GM12864 (cell line): ENCODE measurements at regions not wholly inside any gene's neighbourhood (a gene's known extent, or its start where the extent isn't known, plus 50 kb on each side); places are given as distances from the start of the nearest gene placed in this dataset.

Experiments used
- DNase-seq: peaks from one replicate; pipeline ENCODE4 v3.0.0-alpha.2; 2011; ENCODE audit warnings: low read depth
- H3K4me3 ChIP-seq: 2 replicates; pipeline ENCODE4 v1.5.1; 2011; ENCODE audit warnings: mild to moderate bottlenecking, low read depth, low read length, control low read depth
- CTCF ChIP-seq: IDR thresholded peaks from 2 replicates; pipeline ENCODE4 v1.5.1; 2011; ENCODE audit warnings: low read depth, mild to moderate bottlenecking, moderate library complexity, low read length, control low read depth, inconsistent platforms; ENCODE audit errors: missing control alignments

- no peak overlapping the region for H3K4me3 ChIP-seq
- no peak for TF ChIP-seq CTCF
- DNase-seq, result no peak
Measured at GRCh38 chr16:50497592-50497991, 50.6 kb upstream of the NKD1 start.

GRCh38 chr16:50496990-50497389 lies 51.2 kb upstream of the NKD1 start:
- no peak for DNase-seq
- no peak for TF ChIP-seq CTCF
- H3K4me3 ChIP-seq, result no peak overlapping the region

DNA sequence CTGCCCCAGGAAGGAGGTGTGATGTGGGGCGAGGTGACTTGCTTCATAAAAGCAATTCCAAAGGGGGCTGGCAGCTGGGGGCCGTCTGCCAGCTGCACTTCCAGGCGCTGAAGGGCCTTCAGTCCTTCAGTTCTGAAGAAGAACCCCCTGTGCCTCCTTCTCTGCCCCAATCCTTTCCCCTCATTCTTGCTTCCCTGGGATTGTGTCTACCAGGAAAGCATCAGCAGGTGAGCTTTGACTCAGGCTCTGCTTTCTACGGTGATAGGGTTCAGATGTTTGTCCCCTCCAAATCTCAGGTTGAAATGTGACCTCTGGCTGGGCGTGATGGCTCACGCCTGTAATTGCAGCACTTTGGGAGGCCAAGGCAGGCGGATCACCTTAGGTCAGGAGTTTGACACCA lies 52.5 kb upstream of the NKD1 start:
- no peak overlapping the region for H3K4me3 ChIP-seq
- no peak for TF ChIP-seq CTCF
- no peak for DNase-seq

DNA sequence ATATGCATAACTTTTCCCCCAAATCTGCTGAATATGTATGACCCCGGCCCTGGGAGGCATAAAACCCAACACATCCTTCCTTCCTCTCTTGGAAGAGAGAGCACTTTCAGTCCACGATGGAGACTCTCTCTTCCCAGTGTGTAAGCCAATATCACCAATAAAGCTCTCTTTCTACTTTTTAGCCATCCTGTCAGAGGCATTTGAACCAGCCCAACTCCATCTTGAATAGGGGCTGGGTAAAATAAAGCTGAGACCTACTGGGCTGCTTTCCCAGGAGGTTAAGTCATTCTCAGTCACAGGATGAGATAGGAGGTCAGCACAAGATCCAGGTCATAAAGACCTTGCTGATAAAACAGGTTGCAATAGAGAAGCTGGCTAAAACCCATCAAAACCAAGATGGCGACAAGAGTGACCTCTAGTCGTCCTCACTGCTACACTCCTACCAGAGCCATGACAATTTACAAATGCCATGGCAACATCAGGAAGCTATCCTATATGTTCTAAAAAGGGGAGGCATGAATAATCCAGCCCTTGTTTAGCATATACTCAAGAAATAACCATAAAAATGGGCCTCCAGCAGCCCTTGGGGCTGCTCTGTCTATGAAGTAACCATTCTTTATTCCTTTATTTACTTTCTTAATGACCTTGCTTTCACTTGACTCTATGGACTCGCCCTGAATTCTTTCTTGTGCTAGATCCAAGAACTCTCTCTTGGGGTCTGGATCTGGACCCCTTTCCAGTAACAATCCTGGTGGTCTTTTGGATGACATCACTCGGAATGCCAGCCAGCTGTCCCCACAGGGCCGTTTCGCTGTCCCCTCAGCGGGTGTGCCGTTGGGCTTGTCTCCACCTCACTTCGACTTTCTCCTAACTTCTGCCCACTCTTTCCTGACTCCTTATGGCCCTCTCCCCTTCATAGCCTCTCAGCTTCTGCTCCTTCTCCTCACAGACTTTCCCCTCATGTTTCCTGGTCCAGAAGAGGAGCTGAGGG lies 53.4 kb upstream of the NKD1 start:
- DNase-seq, result no peak
- no peak overlapping the region for H3K4me3 ChIP-seq
- TF ChIP-seq CTCF, result no peak

DNA sequence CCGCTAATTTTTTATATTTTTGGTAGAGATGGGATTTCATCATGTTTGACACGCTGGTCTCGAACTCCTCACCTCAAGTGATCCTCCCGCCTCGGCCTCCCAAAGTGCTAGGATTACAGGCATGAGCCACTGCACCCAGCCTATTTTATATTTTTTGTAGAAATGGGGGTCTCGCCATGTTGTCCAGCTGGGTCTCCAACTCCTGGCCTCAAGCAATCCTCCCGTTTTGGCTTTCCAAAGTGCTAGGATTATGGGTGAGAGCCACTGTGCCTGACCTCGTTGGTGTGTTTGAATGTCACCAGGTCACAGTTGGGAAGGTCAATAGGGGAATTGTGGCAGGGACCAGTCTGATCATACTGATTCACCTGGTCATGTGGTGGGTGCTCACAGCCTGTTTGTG lies 56.7 kb upstream of the NKD1 start:
- no peak for TF ChIP-seq CTCF
- no peak overlapping the region for H3K4me3 ChIP-seq
- no peak for DNase-seq

DNA sequence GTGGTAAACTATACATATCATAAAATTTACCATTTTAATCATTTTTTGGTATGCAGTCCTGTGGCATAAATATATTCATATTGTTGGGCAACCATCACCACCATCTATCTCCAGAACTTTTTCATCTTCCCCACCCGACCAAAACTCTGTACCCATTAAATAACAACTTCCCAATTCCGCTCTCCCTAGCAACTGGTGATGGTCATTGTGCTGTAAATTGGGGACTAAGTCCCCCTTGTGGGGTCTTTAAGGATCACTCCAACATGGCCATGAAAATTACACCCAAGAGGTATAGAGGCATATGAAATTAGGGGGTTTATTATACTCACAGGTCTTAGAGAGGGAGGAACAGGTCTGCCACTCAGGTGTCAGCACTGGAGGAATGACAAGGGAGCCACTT lies 57.4 kb upstream of the NKD1 start:
- no peak for TF ChIP-seq CTCF
- H3K4me3 ChIP-seq, result no peak overlapping the region
- DNase-seq, result no peak

- H3K4me3 ChIP-seq, result no peak overlapping the region
- TF ChIP-seq CTCF, result no peak
- DNase-seq, result no peak
Measured at GRCh38 chr16:50489182-50489581, 59.0 kb upstream of the NKD1 start.
